ENCODE measurements at regions not wholly inside any gene's neighbourhood (a gene's known extent, or its start where the extent isn't known, plus 50 kb on each side); places are given as distances from the start of the nearest gene placed in this dataset.
A peak's percentile ranks its signal among the peaks of the same experiment; 100 is the strongest.

DNA sequence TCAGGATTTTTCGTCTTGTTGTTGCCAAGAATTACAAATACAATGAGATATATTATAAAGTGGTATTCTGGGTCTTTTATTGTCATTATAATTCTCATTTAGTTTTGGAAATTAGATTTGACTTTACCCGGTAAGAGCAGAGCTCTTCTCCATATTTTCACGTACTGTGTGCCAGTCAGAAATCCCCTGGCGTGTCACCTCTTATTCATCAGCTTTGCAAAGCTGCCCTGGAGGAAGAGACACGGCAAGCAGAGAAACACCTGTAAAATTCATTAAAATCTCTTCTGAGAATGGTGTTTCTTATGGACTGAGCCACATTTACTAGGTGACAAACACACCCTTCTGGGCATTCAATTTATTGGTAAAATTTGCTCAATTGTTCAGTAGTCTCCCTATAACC lies 440.4 kb downstream of the HINT1 start:
- H4K20me1 ChIP-seq (ENCODE audit: insufficient read depth): no peaks in the 10 kb centered on the region
- no peaks in the 10 kb centered on the region for H3K27me3 ChIP-seq (ENCODE audit: insufficient read depth, low read depth)
- no peaks in the 10 kb centered on the region for H3K36me3 ChIP-seq (ENCODE audit: low read depth)
- H3K4me3 ChIP-seq: no peak overlapping the region
- no TSS peak for BruUV-seq (replicated peaks)
- H3K27ac ChIP-seq: no peak overlapping the region
- H2AFZ ChIP-seq: no peak overlapping the region
- no peaks in the 10 kb centered on the region for H3F3A ChIP-seq (ENCODE audit: insufficient read depth, low read depth)
- no peaks in the 10 kb centered on the region for H3K9me3 ChIP-seq (ENCODE audit: insufficient read depth, low read depth)
- no peaks in the 10 kb centered on the region for H3K79me2 ChIP-seq (ENCODE audit: low read depth)
- TF ChIP-seq, protein P1, sequence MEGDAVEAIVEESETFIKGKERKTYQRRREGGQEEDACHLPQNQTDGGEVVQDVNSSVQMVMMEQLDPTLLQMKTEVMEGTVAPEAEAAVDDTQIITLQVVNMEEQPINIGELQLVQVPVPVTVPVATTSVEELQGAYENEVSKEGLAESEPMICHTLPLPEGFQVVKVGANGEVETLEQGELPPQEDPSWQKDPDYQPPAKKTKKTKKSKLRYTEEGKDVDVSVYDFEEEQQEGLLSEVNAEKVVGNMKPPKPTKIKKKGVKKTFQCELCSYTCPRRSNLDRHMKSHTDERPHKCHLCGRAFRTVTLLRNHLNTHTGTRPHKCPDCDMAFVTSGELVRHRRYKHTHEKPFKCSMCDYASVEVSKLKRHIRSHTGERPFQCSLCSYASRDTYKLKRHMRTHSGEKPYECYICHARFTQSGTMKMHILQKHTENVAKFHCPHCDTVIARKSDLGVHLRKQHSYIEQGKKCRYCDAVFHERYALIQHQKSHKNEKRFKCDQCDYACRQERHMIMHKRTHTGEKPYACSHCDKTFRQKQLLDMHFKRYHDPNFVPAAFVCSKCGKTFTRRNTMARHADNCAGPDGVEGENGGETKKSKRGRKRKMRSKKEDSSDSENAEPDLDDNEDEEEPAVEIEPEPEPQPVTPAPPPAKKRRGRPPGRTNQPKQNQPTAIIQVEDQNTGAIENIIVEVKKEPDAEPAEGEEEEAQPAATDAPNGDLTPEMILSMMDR (conservative IDR thresholded peaks at IDR 0.05): no peak
- no peak for TF ChIP-seq EZH2 (IDR thresholded peaks at IDR 0.05; ENCODE audit: low read depth)
- DNase-seq: no peak
- CTCF ChIA-PET: no interaction called here
- intact Hi-C loops (cut with micrococcal nuclease; ENCODE audit: unreplicated experiment): no loop called here
- H3K4me2 ChIP-seq: no peak overlapping the region
- H3K9me2 ChIP-seq (ENCODE audit: insufficient read depth): no peaks in the 10 kb centered on the region
- no peaks in the 10 kb centered on the region for H3K4me1 ChIP-seq (replicated peaks; ENCODE audit: insufficient read depth)
- POLR2A ChIA-PET (ENCODE audit: unreplicated experiment): no interaction called here

DNA sequence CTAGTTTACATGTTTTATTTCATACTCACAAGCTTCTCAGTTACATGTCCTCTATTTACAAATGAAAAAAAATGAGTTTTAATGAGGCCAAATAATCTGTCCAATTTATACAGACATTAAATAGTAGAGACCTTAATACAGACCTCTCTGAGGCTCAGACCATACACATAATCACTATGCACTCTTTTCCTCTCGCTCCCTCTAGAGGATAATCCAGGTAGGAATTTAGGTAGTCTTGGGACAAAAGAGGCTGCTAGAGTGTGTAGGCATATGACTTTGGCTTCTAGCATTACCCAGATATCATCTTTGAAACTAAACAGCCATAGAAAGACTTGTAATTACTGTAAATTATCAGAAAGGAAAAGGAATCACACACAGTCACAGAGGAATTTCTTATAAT lies 444.7 kb downstream of the HINT1 start:
- no peak for DNase-seq
- Histone ChIP-seq H3K36me3 (ENCODE audit: low read depth) (no peaks in the 10 kb centered on the region), H4K20me1 (ENCODE audit: insufficient read depth) (no peaks in the 10 kb centered on the region), H3K4me3 (no peak overlapping the region), H3K79me2 (ENCODE audit: low read depth) (no peaks in the 10 kb centered on the region), H3K4me1 (replicated peaks; ENCODE audit: insufficient read depth) (no peaks in the 10 kb centered on the region), H3K9me2 (ENCODE audit: insufficient read depth) (no peaks in the 10 kb centered on the region), H3F3A (ENCODE audit: insufficient read depth, low read depth) (no peaks in the 10 kb centered on the region), H3K27ac (no peak overlapping the region), H2AFZ (no peak overlapping the region), H3K9me3 (ENCODE audit: insufficient read depth, low read depth) (no peaks in the 10 kb centered on the region), H3K27me3 (ENCODE audit: insufficient read depth, low read depth) (no peaks in the 10 kb centered on the region), H3K4me2 (no peak overlapping the region)
- CTCF ChIA-PET: interaction anchor here (0.6 kb wide), 2 partner anchors 300 to 521 kb away, joined by 3 to 4 read pairs; no protein-coding TSS in a partner anchor
- POLR2A ChIA-PET (ENCODE audit: unreplicated experiment): no interaction called here
- no peak for TF ChIP-seq EZH2 (IDR thresholded peaks at IDR 0.05; ENCODE audit: low read depth)
- TF ChIP-seq, protein P1 (conservative IDR thresholded peaks at IDR 0.05): peak; percentile 76
- intact Hi-C loops (cut with micrococcal nuclease; ENCODE audit: unreplicated experiment): loop anchor here (1.0 kb wide), 1 partner anchor 611 kb away; no protein-coding TSS in a partner anchor
- BruUV-seq (replicated peaks): no TSS peak

- intact Hi-C loops (cut with micrococcal nuclease; ENCODE audit: unreplicated experiment): loop anchor here (10.0 kb wide), 1 partner anchor 811 kb away; the partner anchor contains the start of gene CHSY3
- CTCF ChIA-PET: no interaction called here
- DNase-seq: no peak
Measured at GRCh38 chr5:130715541-130715940, 449.5 kb downstream of the HINT1 start.

More at GRCh38 chr5:130715541-130715940, 449.5 kb downstream of the HINT1 start:
- Histone ChIP-seq H3K9me3 (ENCODE audit: insufficient read depth, low read depth) (no peaks in the 10 kb centered on the region), H4K20me1 (ENCODE audit: insufficient read depth) (no peaks in the 10 kb centered on the region), H3K4me3 (no peak overlapping the region), H3F3A (ENCODE audit: insufficient read depth, low read depth) (no peaks in the 10 kb centered on the region), H3K27me3 (ENCODE audit: insufficient read depth, low read depth) (no peaks in the 10 kb centered on the region), H3K36me3 (ENCODE audit: low read depth) (no peaks in the 10 kb centered on the region), H3K27ac (no peak overlapping the region), H2AFZ (no peak overlapping the region), H3K4me1 (replicated peaks; ENCODE audit: insufficient read depth) (no peaks in the 10 kb centered on the region), H3K79me2 (ENCODE audit: low read depth) (no peaks in the 10 kb centered on the region), H3K4me2 (no peak overlapping the region), H3K9me2 (ENCODE audit: insufficient read depth) (no peaks in the 10 kb centered on the region)
- POLR2A ChIA-PET (ENCODE audit: unreplicated experiment): no interaction called here
- TF ChIP-seq, protein P1 (conservative IDR thresholded peaks at IDR 0.05): no peak
- no peak for TF ChIP-seq EZH2 (IDR thresholded peaks at IDR 0.05; ENCODE audit: low read depth)
- BruUV-seq (replicated peaks): no TSS peak
